ENCODE measurements at regions not wholly inside any gene's neighbourhood (a gene's known extent, or its start where the extent isn't known, plus 50 kb on each side); places are given as distances from the start of the nearest gene placed in this dataset.

DNA sequence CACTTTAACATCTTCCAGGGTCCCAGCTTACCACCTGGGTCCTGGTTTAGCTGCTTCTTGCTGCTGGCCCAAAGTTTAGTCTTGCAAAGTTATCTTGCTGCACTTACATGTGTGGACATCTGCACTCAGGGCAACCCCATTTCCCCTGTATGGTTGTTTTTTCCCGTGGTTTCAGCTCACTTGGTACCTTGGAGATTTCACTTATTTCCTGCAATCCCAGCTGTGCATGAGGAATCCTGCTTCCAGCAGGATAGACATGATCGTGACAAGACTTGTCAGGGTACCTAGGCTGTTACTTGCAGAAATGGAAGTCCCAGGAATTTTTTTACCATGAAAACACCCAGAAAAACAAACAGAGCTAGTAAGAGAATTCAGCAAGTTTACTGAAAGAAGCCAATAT lies 95.9 kb upstream of the LEP start:
- peak in 1 of 2 donors; percentile 22 for DNase-seq (ENCODE audit: low read depth in 2 of 2)

DNA sequence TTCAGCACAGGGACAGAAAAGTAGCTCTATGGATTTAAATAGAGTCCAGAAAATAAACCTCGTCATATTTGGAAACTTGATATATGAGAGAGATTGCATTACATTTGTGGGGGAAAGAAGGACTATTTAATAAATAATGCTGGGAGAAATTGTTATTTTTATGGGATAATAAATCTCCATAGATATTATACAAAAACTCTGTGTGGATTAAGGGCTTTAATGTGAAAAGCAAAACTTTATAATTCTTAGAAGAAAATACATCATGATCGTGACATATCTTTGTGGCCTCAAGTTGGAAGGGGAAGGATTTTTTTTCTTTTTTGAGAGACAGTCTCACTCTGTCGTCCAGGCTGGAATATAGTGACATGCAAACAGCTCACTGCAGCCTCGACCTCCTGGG lies 95.0 kb upstream of the LEP start:
- DNase-seq (ENCODE audit: low read depth in 2 of 2), result no peak

DNA sequence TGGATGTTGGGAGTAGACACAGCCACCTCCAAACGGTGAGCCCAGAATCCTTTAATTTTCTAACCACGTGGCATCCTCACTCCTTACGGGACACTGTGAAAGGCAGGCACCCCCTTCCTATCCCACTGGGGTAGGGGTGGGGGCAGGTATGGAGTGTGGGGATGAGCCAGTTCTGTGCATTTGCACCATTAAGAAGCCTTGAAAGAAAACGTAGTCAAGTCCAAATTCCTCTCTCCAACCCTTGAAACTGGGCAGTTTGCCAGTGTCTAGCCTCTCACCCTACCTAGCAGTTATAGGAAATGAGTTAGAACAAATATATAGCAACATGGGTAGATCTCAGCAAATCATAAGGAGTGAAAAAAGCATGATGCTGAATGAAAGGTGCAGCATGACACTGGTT lies 92.4 kb upstream of the LEP start:
- no peak for DNase-seq (ENCODE audit: low read depth in 2 of 2)

DNA sequence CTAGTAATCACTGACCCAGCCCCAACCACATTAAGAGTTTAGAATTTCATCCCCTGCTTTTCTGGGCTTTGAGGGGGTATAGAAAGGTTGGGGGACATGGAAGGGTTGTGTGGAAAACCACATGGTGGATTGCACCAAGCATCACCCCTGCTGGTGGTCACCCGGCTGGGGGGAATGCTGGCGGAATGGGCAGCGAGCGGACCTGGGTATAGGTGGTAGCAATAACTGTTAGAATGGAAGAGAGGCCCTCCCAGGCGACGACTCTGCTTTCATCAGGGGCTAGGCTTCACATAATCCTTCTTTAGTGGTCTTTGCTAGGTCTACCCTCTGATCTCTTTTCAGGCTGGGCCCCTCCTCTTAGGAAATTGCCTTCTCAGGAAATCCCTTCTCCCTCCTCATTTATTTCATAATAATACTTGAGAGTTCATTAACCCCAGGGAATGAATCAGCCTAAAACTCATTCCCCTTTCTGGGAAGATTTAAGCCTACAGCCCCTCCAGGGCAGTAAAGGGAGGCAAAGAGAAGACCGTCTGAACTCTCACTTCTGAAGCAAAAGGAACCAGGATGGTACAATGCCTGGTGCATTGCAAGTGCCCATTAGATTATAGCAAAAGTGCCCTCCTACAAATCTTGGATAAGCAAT lies 90.7 kb upstream of the LEP start:
- DNase-seq (ENCODE audit: low read depth in 2 of 2), result no peak

DNA sequence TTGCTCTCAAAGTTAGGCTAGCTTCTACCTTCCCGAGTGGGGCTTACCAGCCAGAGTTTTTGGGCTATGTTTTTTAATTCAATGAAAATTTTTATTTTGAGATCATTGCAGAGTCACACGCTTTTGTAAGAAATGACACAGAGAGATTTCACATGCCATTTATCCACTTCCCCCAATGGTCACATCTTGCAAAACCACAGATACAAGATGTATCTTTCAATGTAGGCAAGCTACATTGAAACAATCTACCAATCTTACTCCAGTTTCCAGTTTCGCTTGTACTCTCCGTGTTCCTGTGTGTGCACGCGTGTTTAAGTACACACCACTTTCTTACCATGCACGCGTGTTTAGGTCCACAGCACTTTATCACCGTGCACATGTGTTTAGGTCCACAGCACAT lies 89.4 kb upstream of the LEP start:
- DNase-seq (ENCODE audit: low read depth in 2 of 2), result no peak

DNA sequence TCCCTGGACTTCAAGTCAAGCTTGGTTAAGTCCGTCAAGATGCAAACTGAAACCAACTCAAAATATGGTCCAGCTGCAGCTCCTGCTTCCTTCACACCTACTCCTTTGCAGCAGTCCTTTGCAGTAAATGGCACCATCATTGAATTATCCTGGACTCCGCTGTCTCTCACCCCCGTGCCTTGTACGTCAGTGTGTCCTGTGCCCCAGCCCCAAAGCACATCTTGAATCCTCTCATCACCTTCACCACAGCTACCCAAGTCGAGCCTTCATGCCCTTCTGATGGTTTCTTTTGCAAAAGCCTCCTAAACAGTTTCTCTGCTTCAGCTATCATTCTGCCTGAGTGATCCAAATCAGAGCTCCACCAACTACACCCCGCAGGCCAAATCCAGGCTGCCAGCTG lies 88.4 kb upstream of the LEP start:
- DNase-seq (ENCODE audit: low read depth in 2 of 2), result no peak

DNA sequence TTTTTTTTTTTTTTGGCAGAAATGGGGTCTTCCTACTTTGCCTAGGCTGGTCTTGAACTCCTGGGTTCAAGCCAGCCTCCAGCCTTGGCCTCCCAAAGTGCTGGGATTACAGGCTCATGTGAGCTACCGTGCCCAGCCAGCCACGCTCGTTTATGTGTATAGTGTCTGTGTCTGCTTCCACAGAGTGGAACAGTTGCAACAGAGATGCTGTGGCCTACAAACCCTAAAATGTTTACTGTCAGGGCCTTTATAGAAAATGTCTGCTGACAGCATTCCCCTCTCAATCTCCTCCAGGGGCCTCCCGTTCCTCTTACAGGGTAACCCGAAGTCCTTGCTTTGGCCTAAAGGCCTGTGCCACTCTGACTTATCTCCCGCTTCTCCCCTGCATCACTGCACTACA lies 87.6 kb upstream of the LEP start:
- no peak for DNase-seq (ENCODE audit: low read depth in 2 of 2)

DNA sequence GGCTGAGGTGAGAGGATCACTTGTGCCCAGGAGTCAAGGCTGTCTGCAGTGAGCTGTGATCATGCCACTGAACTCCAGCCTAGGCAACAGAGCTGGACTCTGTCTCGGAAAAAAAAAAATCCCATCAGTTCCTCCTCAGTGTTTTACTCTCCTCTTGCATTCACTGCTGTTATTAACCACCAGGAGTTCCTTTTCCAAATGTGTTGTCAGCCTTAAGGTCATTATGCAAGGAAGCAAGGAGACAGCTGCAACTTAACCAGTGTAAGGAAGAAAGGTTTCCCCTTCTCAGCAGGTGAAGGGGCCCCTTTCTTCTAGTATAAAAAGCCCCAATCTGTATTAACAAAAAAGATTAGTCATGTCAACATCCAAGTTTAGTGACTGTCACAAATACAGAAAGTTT lies 86.6 kb upstream of the LEP start:
- DNase-seq (ENCODE audit: low read depth in 2 of 2), result no peak

DNA sequence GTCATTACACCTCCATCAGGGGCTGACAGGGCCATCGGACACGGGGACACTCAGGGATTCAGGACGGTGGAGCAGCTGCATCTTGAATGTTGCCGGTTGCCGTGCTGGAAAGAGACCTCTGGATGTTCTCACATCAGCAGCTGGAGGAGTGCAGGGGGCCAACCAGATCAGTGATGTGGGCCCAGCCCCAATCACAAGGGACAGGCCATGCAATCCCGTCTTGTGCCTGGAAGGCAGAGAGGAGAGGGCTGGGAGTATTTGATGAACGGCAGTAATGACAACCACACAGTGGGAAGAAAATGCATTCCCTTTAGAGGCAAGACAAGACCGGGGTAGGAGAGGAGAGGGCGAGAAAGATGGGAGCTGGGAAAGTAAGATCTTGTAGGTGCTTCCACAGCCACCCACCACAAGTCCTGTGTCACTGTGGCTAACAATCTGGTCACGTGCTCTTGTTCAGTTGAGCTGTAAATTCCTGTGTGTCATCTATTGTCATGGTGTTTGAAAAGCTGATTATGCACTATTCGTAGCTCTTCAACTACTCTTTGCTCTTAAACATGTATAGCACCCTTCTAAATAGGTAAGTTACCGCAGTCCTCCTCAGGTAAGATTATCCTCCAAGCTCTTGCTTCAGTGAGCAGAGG lies 85.9 kb upstream of the LEP start:
- no peak for DNase-seq (ENCODE audit: low read depth in 2 of 2)

DNA sequence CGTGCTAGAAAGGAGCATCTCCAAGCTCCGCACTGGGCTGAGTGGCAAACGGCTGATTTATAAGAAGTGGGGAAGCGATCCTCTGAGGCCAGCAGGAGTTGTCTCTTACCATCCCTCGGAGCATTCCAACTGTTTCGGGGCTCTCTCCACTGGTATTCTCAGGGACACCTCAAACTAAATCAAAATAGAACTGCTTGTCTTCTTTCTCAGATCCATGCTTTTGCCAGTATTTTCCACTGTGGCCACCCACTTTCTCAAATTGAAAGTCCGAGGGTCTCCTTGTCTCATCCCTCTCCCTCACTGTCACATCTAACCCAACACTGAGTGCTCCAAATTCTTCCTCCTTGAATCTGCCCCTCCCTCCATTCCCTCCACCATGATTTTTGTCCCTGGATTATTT lies 83.2 kb upstream of the LEP start:
- DNase-seq (ENCODE audit: low read depth in 2 of 2), result no peak

DNA sequence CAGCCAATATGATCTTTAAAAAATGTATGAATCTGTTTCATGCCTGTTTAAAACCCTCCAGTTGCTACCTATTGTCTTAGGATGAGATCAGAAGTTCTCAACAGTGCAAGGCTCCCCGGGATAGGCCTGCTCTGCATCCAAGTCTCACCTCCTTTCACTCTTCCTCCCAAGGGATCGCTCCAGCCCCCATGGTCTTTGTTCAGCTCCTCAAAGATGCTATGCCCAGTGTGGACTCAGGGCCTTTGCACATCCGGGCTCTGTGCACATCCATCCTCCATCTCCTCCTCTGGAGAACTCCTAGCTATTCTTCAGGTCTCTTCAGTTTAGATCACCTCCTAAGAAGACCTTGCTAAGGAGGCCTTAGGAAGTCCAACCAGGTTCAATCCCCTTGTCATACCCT lies 82.7 kb upstream of the LEP start:
- no peak for DNase-seq (ENCODE audit: low read depth in 2 of 2)

DNA sequence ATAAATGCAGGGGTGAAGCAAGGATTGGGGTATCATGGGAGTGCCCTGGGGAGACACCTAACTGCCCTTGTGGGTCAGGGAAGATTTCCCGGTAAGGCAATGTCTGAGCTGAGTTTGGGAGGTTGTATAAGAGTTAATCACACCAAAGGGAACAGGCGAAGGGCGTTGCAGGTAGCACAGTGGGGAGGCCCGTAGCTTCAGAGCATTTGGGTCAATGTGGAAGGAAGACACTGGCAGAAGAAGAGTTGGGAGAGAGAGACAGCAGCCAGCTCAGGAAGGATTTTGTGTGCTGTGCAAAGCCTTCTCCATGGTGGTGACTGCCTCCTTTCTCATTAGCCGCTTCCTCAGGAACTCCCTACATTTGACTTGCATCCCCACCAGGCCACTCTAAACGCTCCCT lies 80.8 kb upstream of the LEP start:
- no peak for DNase-seq (ENCODE audit: low read depth in 2 of 2)

DNA sequence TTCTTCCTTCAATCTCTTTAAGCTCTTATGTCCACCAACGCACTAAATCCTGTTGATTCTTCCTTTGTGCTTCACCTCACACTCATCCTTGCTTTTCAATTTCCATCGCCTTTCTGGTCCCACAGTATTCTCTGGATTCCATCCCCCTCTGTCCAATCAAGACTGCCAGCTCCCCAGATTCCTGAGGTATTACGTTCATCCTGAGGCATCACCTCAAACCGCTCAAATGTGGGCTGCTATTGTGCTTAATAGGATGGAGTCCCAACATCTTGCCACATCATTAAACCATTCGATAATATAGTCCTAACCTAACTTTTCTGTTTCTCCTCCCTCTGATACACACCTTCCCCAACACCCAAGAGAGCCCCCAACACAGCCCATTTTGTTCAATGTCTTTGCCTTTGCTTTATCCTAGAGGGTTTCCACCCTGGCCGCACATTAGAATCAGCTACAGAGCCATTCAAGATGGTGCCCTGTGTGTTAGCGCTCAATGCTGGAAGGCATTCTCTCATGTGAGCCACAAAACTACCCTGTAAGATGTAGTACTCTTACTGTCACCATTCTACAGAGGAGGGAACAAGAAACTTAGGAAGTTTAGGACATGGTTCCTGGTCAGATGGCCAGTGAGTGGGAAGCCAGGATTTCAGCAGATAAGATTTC lies 79.5 kb upstream of the LEP start:
- DNase-seq (ENCODE audit: low read depth in 2 of 2), result no peak

DNA sequence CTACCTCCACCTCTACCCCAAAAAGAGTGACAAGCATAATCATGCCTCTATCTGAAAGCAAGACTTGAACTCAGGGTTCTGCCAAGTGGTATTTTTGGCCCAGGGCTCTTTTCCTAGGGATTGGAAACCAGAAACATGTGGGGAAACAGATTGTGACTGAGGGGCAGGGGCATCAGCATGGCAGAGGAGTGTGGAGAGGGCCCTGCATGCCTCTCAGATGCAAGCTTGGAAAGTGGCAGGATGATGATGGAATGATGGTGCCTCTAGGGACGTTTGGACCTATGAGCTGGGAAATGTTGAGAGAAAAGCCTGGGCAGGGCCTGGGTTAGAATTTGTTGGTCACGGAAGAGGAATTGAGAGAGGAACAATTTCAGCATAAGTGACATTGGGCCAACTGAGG lies 78.4 kb upstream of the LEP start:
- DNase-seq (ENCODE audit: low read depth in 2 of 2), result no peak

DNA sequence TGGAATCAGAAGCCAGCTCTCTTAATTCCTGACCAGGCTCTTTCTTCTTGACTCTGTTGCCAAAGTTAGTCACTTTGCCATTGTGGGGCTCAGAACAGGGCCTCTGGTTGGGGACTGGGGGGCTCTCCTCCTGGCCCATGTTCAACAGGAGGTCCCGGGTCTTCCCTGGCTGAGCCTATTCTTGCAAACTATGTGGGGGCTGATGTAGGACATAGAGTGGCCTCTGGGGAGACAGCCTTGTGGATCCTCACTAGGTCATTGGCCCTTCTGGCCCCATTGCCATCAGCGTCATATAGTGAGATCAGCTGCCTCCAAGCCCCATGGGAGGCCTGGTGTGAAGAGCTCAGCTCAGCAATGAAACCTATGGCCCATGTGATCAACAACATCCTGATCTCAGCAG lies 77.6 kb upstream of the LEP start:
- no peak for DNase-seq (ENCODE audit: low read depth in 2 of 2)

DNA sequence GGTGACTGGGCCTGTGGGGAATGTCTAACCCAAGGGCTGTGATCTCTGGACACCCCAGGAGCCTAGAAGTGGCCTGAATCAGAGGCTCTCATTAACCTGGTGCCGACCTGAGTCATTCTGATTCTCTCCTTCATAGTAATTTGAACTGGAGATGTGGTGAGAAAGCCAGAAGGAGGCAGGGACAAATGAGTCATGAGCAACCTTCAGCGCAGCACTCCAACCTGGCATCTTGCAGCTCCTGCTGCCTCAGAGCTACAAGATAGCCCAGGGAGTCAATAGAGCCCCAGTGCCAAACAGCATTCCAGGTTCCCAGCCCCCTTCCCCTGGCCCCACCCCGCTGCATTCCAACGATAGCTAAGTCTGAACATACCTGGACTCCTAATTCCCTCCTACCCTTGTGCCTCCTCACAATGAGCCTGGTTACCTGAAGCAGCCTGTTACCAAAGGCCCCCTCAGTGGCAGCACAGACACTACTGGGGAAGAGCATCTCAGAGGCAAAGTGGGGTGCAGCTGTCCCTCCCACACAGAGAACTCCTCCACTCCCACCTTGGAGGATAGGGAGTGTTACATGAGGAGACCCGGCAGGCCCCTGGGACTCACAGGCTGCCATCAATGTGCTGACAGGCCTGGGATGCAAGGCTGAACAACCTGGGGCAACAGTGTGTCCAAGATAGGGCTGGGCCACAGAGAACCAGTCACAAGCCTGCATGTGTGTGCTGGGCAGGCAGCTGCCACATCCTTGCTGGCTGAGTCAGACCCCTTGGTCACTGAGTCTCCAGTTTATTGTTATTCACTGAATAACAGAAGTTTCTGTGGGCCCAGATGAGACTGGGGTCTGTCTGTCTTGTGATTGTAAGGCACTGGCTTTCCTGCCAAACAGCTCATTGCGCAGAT lies 76.8 kb upstream of the LEP start:
- no peak for DNase-seq (ENCODE audit: low read depth in 2 of 2)

DNA sequence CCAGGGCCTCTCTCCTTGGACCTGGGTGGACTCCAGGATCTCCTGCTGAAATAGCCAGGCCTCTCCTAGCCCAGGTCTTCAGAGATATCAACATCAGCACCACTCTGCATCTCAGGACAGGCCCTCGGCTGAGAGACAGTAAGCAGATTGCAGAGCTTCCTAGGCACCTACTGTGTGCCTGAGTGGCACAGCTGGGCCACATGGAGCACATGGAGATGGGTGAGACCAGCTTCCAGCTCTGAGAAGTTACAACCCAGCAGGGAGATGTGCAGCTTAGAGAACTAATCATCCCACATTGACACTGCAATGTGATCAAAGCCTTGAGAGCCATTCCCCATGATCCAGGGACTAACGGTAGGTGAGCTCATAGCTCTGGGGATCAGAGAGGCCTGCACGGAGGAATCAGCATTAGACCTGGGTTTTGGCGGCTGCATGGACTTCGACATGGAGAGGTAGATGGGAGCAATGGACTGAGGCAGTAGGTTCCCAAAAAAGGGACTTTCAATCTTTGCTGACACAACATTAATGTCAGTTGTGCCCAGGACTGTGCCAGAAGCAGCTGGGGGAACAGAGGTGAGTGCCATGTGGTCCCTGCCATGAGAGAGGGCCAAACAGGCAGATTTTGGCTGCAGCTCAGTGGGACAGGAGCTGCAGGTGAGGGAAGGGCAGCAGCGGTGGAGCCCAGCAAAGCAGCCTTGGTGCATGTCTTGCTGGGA lies 76.0 kb upstream of the LEP start:
- DNase-seq (ENCODE audit: low read depth in 2 of 2), result no peak

DNA sequence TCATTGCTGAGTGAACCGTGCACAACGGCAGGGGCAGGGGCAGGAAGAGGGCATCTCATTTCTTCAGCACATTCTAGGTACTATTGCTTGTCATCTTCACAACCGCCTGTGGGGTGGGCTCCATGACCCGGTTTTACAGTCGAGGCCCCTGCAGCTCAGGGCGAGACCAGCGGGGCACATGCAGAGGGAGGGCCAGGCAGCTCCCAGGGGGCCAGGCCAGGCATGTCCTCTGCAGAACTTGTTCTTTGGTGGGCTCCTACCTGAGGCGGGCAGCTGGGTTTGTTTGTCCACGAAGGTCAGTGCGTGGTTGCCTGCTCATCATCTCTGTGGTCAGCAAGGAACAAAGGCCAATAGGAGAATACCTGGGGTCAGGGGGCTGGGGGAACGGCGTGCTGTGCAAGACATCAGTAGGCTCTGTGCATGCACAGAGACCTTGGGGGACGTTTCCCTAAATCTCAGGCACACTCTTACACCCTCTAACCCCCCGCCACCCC lies 75.1 kb upstream of the LEP start:
- DNase-seq (ENCODE audit: low read depth in 2 of 2), result no peak

DNA sequence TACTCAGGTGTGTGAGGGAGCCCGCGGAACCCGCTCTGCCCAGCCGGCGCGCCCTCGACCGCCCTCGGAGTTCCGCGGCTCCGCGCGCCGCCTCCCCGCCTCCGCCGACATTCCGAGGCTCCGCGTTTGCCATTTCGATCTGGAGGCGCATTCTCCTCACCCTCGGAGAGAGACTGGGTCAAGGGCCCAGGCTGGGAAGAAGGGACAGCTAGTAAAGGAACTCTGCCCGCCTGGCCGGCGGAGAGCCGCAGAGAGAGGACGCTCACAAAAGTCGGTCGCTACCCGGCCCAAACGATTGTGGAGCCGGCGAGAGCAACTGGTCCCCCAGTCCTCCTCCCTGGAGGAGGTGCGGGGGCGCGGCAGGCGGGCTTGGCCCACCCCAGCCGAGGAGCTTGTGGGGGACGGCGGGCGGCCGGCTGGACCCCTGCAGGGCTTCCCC lies 74.5 kb upstream of the LEP start:
- no peak for DNase-seq (ENCODE audit: low read depth in 2 of 2)

DNA sequence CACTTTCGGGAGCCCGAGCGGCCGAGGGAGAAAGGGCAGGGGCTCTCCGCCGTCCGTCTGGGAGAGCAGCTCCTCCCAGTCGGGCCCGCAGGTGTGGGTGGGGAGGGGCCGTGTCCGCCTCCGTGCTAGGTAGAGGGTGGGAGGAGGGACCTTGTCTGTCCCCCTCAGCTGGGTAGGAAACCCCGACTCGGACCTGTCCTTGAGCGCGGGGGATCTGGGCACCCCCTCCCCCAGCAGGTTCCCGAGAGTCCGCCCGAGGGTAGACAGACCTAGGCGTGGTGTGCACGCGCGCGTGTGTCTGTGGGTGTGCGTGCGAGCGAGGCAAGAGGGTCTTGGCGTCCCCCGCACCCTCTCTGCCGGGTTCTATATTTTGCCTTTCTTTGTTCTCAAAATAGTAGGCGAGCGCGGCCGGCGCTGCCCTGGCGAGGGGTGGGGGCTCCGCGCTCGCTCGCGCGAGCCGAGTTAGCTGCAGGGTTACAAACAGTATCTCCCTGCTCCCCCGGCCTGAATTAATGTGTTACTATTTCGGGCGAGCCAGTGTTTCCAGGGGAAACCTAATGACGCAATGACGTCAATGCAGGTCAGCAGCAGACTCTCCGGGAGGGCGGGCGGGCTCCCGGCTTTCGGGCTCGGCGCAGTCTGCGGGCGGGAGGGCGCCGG lies 73.9 kb upstream of the LEP start:
- DNase-seq (ENCODE audit: low read depth in 2 of 2), result peak; percentile 4 to 8

Data from dermis microvascular lymphatic vessel endothelial cell (primary cell).